Activated naive CD4-positive, alpha-beta T cell treated with anti-CD3 and anti-CD28 coated beads, Interleukin-2, amount 10 ng/mL, durations not matched to agents 7 days and 5 days (primary cell): ENCODE measurements at regions not wholly inside any gene's neighbourhood (a gene's known extent, or its start where the extent isn't known, plus 50 kb on each side); places are given as distances from the start of the nearest gene placed in this dataset.
A peak's percentile ranks its signal among the peaks of the same experiment; 100 is the strongest.

ENCODE experiments used
- CTCF ChIA-PET: fragments of 350-600 bp; sonication (Branson Sonifier 250); formaldehyde crosslinking; loops from one replicate; lab custom pipeline; 2021; ENCODE audit warnings: antibody characterized with exemption; lab: Charles Lee
- DNase-seq: peaks from one replicate; pipeline ENCODE4 v3.0.0-alpha.2; 2020
- H3K27ac Mint-ChIP-seq: one replicate; pipeline ENCODE4 v1.8.0; 2021; ENCODE audit warnings: mild to moderate bottlenecking, moderate library complexity, mixed read lengths
- H3K27me3 Mint-ChIP-seq: one replicate; pipeline ENCODE4 v1.8.0; 2021; ENCODE audit warnings: mild to moderate bottlenecking, mixed read lengths
- H3K36me3 Mint-ChIP-seq: one replicate; pipeline ENCODE4 v1.8.0; 2021; ENCODE audit warnings: mixed read lengths
- H3K4me1 Mint-ChIP-seq: one replicate; pipeline ENCODE4 v1.8.0; 2021; ENCODE audit warnings: mixed read lengths
- H3K4me3 Mint-ChIP-seq: one replicate; pipeline ENCODE4 v1.8.0; 2021; ENCODE audit warnings: mild to moderate bottlenecking, moderate library complexity, mixed read lengths
- H3K9me3 Mint-ChIP-seq: one replicate; pipeline ENCODE4 v1.8.0; 2021; ENCODE audit warnings: mixed read lengths

DNA sequence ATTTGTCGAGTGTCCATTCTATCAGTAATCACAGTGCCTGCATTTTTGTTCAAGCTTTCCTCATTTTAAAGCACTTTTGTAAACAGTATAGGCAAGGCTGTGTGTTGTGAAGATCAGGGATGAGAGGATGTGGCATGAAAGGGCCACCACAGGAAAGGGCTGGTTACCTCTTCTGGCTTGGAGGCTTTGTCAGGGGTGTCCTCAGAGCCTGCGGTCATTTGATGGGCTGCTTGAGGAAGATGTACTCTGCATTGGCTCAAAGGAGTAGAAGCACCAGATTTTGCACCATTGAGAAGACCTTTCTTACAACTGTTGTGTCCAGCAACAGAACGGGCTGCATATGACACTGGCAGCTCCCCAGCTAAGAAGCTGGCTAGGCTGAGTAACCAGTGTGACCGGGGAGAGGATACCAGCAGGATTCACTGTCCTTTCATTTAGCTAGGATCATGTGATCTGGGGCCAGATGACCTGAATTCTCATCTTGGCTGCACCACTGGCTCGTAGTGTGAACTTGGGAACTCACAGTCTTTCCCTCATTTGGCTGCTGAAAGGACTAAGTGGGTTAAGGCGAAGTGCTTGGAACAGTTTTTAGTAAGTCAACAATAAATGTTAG is 380.2 kb downstream of the FGF9 start:
- CTCF ChIA-PET, result no interaction called here
- no peak for DNase-seq
- Mint-ChIP-seq H3K4me3 (no peak overlapping the region), H3K27me3 (no peaks in the 10 kb centered on the region), H3K36me3 (no peaks in the 10 kb centered on the region), H3K4me1 (peaks cover 11% of the 10 kb centered on the region), H3K27ac (no peak overlapping the region), H3K9me3 (no peaks in the 10 kb centered on the region)

DNA sequence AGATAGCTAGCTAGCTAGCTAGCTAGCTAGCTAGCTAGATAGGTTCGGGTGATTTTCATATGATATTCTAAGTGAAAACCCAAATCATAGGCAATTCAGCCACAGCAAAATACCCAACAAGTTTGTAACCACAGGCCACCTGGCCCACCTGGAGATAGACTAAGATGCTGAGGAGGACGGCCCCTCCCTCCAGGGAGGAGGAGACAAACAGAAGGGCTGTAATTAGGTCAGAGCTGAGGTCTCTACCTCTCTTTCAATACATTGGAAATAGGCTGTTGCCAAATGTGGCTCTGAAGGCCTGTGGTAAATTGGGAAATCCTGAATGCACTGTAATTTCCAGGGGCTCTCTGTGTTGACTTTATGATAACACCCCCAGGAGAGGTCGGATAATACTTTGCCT is 382.2 kb downstream of the FGF9 start:
- CTCF ChIA-PET, result no interaction called here
- Mint-ChIP-seq H3K9me3 (no peaks in the 10 kb centered on the region), H3K4me1 (peaks cover 11% of the 10 kb centered on the region), H3K36me3 (no peaks in the 10 kb centered on the region), H3K4me3 (no peak overlapping the region), H3K27ac (no peak overlapping the region), H3K27me3 (no peaks in the 10 kb centered on the region)
- no peak for DNase-seq

DNA sequence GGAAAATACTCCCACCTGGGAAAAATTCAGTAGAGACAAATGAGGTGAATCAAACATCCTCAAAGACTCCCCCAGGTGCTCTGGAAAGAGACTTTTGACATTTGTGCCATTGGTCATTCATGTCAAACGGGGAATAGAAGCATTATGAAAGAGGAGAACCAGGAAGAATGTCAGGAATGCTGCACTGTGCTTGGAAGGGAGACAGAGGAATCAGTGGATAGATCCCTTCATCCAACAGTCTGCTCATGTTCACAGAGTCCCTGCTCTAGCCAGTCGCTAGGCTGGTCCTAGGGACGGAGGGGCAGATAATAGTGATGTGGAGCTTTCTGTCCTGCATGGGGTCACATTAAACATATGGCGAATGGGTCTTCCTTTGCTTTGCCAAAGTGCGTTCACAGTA is 384.4 kb downstream of the FGF9 start:
- H3K27ac Mint-ChIP-seq, result no peak overlapping the region
- no peak overlapping the region for H3K4me3 Mint-ChIP-seq
- no peak for DNase-seq
- no peaks in the 10 kb centered on the region for H3K9me3 Mint-ChIP-seq
- H3K36me3 Mint-ChIP-seq, result no peaks in the 10 kb centered on the region
- H3K4me1 Mint-ChIP-seq, result peaks cover 16% of the 10 kb centered on the region
- no peaks in the 10 kb centered on the region for H3K27me3 Mint-ChIP-seq
- CTCF ChIA-PET, result no interaction called here

DNA sequence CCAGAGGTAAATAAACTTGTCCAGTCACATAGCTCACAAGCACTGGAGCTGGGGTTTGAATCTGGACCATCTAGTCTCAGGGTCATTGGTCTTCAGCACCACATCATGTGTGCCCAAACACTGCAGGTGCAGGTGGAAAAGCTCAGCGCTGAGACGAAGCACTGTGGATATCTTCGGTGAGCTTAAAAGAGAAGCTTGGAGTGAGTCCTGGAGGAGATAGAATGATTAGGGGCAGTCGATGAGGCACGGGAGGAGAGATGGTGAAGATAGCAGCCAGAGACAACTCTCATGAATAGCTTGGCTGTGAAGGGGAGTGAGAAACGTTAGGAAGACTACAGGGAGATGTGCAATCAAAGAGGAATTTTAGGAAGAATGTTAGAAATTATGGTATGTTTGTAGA is 389.3 kb downstream of the FGF9 start:
- H3K27ac Mint-ChIP-seq, result peak overlapping the region; percentile 97
- H3K4me3 Mint-ChIP-seq, result no peak overlapping the region
- no peaks in the 10 kb centered on the region for H3K9me3 Mint-ChIP-seq
- no peak for DNase-seq
- H3K4me1 Mint-ChIP-seq, result peaks cover 50% of the 10 kb centered on the region
- no peaks in the 10 kb centered on the region for H3K27me3 Mint-ChIP-seq
- H3K36me3 Mint-ChIP-seq, result peaks cover 1% of the 10 kb centered on the region
- CTCF ChIA-PET, result interaction anchor here (0.6 to 0.7 kb wide), 2 partner anchors 224 to 422 kb away, joined by 3 to 4 read pairs; no protein-coding TSS in a partner anchor

DNA sequence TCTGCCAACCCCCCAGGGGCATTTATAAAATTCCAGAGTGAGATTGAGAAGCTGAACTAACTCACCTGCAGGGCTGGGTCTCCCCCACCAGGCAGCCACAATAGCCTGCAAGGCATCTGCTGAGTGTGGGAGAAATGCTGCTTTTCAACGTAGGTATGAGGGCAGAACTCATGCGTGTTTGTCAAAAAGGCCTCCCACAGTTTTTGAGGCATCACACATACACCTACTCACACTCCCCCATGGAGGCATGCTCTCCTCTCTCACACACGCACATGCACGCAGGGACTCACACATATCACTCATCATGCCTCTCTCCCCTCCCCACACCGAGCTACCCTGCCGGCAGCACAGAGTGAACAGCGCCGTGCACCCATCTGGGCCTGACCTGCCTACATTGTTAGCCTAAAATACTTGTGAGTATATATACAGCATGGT is 390.5 kb downstream of the FGF9 start:
- peaks cover 57% of the 10 kb centered on the region for H3K4me1 Mint-ChIP-seq
- H3K36me3 Mint-ChIP-seq, result peaks cover 5% of the 10 kb centered on the region
- H3K4me3 Mint-ChIP-seq, result peak overlapping the region; percentile 42
- no peaks in the 10 kb centered on the region for H3K9me3 Mint-ChIP-seq
- H3K27me3 Mint-ChIP-seq, result no peaks in the 10 kb centered on the region
- peak overlapping the region; percentile 97 for H3K27ac Mint-ChIP-seq
- CTCF ChIA-PET, result interaction anchor here (0.5 to 1.7 kb wide), 4 partner anchors 11 to 463 kb away, joined by 3 to 4 read pairs (median 4); no protein-coding TSS in a partner anchor
- peak; percentile 48 for DNase-seq

DNA sequence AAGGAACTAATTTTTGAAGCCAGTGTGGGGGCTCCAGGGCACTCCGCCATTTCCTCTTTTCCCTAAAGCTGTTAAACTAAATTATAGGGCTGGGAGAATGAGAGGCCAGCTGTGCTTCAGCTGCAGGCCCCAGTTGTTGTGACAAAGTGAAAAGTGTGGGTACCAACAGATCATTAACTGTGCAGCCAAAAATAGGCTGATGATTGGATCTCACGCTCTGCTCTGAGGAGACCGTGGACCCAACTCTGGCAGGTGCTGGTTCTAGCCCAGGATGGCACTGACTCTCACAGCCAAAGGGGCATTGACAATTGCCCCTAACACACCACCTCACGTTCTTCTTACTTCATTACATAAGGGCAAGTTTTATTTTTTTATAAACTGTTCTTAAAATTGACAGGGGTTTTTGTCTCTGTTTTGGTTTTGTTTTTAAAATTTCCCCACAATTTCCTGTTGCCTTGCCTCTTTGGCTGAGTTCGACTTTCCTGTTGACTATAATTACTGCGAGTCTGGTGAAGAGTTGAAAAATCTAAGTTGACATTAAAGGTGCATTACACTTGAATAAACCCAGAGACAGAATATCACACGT is 391.0 kb downstream of the FGF9 start:
- peaks cover under 1% of the 10 kb centered on the region for H3K9me3 Mint-ChIP-seq
- H3K4me1 Mint-ChIP-seq, result peaks cover 57% of the 10 kb centered on the region
- no peaks in the 10 kb centered on the region for H3K27me3 Mint-ChIP-seq
- CTCF ChIA-PET, result interaction anchor here (1.2 to 1.7 kb wide), 3 partner anchors 10 to 424 kb away, joined by 3 to 4 read pairs (median 4); no protein-coding TSS in a partner anchor
- H3K36me3 Mint-ChIP-seq, result peaks cover 5% of the 10 kb centered on the region
- peak overlapping the region; percentile 97 for H3K27ac Mint-ChIP-seq
- peak; percentile 38 for DNase-seq
- peak overlapping the region; percentile 42 for H3K4me3 Mint-ChIP-seq

DNA sequence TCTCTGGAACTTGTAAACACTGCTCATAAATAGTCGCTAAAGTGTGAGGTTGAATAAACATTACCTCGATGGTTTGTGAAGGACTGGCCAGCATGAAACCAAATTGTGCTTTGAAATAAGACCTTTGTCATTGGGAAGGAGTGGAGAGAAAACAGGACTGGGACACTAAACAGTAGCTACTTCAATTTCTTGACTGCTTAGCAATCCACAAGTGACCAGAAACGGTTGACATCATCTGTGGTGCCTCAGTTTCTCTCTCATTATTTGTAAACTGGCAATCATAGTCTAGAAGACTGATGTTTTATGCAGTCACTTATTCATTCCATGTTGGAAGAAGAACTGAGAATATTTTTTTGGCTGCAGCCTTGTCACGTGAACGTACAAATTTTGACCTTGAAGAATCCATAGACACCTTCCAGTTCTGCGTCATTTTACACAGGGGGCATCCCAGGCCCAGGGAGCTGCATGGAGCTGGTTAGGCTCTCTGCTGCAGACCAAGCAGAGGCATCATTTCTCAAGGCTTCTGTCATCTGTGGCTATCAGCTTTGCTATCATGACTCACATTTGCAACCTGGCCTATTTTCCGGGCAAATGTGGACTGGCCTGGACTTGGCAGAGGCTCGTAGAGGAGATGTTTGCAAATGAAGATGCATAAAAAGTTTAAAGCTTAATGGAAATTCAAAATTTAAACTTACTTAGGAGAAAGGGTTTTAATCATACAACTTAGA is 391.8 kb downstream of the FGF9 start:
- Mint-ChIP-seq H3K27ac (peak overlapping the region; percentile 97), H3K4me1 (peaks cover 57% of the 10 kb centered on the region), H3K9me3 (peaks cover 2% of the 10 kb centered on the region), H3K27me3 (no peaks in the 10 kb centered on the region), H3K36me3 (peaks cover 5% of the 10 kb centered on the region), H3K4me3 (peak overlapping the region; percentile 42)
- no peak for DNase-seq
- CTCF ChIA-PET, result no interaction called here

DNA sequence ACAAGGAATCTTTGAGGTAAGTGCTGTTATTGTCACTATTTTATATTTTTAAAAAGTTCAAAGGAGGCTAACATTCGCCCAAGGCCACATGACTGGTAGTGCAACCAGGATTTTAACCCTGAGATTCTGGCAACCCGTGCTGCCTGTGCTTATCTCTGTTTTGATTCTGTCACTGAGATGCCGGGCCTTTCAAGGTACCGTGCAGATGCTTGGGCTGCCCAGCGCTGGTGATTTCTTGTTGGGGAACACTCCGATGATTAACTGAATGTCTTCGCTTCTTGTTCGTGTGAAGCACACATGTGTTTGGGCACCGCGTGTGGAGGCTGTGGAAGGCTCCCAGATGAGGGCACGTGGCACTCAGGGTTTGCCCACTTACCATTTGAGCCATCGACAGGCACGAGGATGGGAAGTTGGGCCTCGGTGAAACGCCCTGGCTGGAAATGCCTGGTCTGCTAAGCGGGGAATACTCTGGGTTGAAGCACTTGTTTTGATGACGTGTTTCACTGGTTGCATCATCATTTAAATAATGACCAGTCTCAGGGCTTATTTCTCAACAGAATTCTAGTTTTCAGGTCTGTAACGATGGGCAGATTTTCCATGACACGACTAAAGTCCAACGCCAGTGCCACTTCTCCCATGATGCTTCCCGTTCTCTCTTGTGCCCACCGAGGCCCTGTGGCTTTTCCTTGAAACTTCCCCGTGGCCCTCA is 392.7 kb downstream of the FGF9 start:
- no peak for DNase-seq
- Mint-ChIP-seq H3K36me3 (peaks cover 5% of the 10 kb centered on the region), H3K27me3 (no peaks in the 10 kb centered on the region), H3K4me1 (peaks cover 59% of the 10 kb centered on the region), H3K27ac (peak overlapping the region; percentile 97), H3K4me3 (no peak overlapping the region), H3K9me3 (peaks cover 2% of the 10 kb centered on the region)
- CTCF ChIA-PET, result no interaction called here

DNA sequence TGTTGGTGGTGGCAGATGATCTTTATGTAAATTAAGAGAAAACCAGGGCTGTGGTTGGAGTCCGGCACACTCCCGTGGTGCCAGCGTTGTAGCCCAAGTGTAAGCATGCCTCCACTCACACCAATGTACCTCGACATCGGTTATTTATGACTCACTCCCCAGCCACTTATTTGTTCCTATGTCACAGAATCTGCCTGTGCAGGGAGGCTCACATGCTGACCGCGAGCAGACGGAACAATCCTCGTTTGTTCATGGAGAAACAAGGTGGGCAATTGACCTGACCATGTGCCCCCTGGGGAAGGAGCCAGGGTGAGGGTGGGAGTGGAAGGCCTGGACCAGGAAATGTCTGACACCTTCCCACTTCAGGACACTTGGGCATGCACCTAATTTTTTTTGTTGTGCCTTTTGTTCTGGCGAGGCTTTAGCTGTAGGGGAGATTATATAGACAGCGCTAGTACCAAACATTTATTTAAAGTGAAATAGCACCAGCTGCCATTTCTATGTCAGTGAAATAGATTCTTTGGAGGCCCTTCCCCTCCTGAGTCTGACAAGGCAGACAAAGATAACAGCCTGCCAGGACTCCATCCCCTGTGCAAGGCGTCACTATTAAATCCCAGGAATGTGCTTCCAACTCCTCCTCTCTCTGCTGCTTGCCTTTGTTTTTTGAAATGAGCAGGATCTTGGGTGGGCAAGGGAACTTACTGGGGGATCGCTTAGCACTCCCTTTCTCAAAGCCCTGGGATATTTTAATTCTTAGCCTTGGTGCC is 394.2 kb downstream of the FGF9 start:
- Mint-ChIP-seq H3K4me3 (no peak overlapping the region), H3K4me1 (peaks cover 54% of the 10 kb centered on the region), H3K27ac (no peak overlapping the region), H3K9me3 (peaks cover 2% of the 10 kb centered on the region), H3K27me3 (no peaks in the 10 kb centered on the region), H3K36me3 (peaks cover 5% of the 10 kb centered on the region)
- CTCF ChIA-PET, result no interaction called here
- DNase-seq, result no peak

DNA sequence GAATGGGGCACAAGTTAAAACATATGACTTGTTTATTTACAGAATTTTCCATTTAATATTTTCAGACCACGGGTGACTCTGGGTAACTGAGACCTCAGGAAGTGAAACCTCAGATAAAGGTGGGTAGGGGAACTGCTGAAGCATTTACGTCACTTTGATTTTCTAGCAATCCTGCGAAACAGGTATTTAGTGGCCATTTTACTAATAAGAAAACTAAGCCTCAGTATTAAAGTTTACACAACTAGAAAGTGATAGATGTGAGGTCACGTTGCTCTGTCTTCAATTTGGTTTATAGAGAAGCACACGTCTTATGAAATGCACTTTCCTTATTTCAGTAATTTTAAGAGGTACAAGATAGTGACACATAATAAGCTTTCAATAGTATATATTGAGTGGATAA is 402.8 kb downstream of the FGF9 start:
- no peaks in the 10 kb centered on the region for H3K36me3 Mint-ChIP-seq
- no peak for DNase-seq
- CTCF ChIA-PET, result no interaction called here
- peaks cover 9% of the 10 kb centered on the region for H3K4me1 Mint-ChIP-seq
- no peak overlapping the region for H3K27ac Mint-ChIP-seq
- H3K27me3 Mint-ChIP-seq, result peaks cover 4% of the 10 kb centered on the region
- no peaks in the 10 kb centered on the region for H3K9me3 Mint-ChIP-seq
- H3K4me3 Mint-ChIP-seq, result no peak overlapping the region

DNA sequence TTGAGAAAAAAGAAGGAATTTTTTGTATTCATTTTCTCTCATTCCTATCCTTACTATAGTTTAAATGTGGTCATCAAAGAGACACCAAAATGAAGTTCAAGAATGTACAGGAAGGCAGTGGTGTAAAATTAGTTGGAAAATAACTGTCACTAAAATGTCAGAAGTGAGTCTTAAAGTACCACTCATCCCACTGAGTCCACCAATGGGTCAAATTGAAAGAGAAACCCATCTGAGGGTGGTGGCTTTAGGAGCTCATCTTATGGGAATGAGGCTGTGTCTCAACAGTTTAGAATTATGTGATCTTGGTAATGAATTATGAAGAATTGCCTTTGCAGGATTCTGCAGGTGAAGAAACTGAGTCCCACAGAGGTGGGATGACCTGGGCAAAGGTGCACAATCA is 403.5 kb downstream of the FGF9 start:
- H3K4me1 Mint-ChIP-seq, result peaks cover 9% of the 10 kb centered on the region
- no peak for DNase-seq
- CTCF ChIA-PET, result no interaction called here
- H3K36me3 Mint-ChIP-seq, result no peaks in the 10 kb centered on the region
- no peaks in the 10 kb centered on the region for H3K9me3 Mint-ChIP-seq
- H3K4me3 Mint-ChIP-seq, result no peak overlapping the region
- peaks cover 4% of the 10 kb centered on the region for H3K27me3 Mint-ChIP-seq
- no peak overlapping the region for H3K27ac Mint-ChIP-seq

DNA sequence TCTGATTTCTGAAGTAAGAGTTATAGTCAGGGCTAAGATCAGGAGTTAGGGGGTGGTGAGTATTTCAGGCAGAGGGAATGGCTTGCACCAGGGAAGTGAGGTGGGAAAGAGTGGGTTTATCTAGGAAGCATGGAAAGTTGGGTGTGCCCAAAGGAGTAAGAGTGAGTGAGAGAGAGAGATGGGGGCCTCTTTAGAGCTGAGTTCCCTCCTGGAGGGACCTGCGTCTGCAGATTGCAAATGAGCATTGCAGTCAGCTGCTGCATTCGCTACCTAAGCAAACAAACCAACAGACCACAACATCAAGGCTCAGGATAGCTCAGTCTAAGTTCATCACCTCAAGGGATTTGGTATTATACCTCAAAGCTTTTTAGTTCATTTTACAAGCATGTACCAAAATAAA is 405.8 kb downstream of the FGF9 start:
- Mint-ChIP-seq H3K27me3 (peaks cover 4% of the 10 kb centered on the region), H3K9me3 (no peaks in the 10 kb centered on the region), H3K27ac (no peak overlapping the region), H3K4me1 (peaks cover 10% of the 10 kb centered on the region), H3K4me3 (no peak overlapping the region), H3K36me3 (no peaks in the 10 kb centered on the region)
- no peak for DNase-seq
- CTCF ChIA-PET, result interaction anchor here (0.6 to 1.5 kb wide), 3 partner anchors 10 to 152 kb away, joined by 3 to 4 read pairs (median 3); no protein-coding TSS in a partner anchor

DNA sequence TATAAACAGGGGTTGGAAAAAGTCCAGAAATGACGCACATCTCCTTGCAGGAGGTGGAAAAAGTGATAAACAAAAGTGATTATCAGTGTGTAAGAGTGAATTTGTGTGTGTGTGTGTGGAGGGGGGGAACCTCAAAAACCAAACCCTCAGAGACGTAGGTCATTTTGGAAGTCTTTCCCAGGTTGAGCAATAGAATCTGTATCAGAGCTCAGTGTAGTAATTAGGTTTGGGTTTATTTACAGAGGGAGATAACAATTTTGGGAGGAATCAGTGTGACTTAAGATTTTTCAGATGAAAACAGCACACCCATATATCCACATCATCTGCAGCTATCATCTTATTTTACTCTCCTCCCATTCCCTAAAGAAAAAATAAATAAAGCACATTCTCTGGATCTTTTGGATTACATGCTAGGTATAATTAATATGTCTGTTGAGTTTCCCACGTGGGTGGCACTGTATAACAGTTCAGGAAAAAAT is 406.4 kb downstream of the FGF9 start:
- no peak for DNase-seq
- no peak overlapping the region for H3K4me3 Mint-ChIP-seq
- no peak overlapping the region for H3K27ac Mint-ChIP-seq
- H3K4me1 Mint-ChIP-seq, result peaks cover 12% of the 10 kb centered on the region
- H3K27me3 Mint-ChIP-seq, result peaks cover 4% of the 10 kb centered on the region
- H3K9me3 Mint-ChIP-seq, result no peaks in the 10 kb centered on the region
- CTCF ChIA-PET, result interaction anchor here (0.7 to 1.5 kb wide), 2 partner anchors 11 to 59 kb away, joined by 3 to 4 read pairs; no protein-coding TSS in a partner anchor
- no peaks in the 10 kb centered on the region for H3K36me3 Mint-ChIP-seq
